H1 (cell line): ENCODE measurements at regions not wholly inside any gene's neighbourhood (a gene's known extent, or its start where the extent isn't known, plus 50 kb on each side); places are given as distances from the start of the nearest gene placed in this dataset.

Experiments used
- CTCF ChIA-PET: fragments of 300-600 bp; sonication (Branson Sonifier 250); formaldehyde crosslinking; loops from one replicate; lab custom pipeline; 2021; ENCODE audit not compliant: partially characterized antibody; lab: Charles Lee
- POLR2A ChIA-PET: fragments of 300-600 bp; sonication (Branson Sonifier 250); formaldehyde crosslinking; loops from one replicate; lab custom pipeline; 2021; ENCODE audit warnings: inconsistent platforms; ENCODE audit not compliant: partially characterized antibody; lab: Charles Lee
- DNase-seq, 2 experiments: peaks; one replicate each; pipeline versions ENCODE4 v3.0.0 to v3.0.0-alpha.2; 2010 to 2022; ENCODE audit warnings: low spot score in 2 of 2, low read depth in 1 of 2, mixed read lengths in 1 of 2
- FAIRE-seq: peaks from 2 replicates; lab custom pipeline; 2011; peaks lifted over from hg19 to GRCh38; lab: Jason Lieb, UNC
- H2AFZ ChIP-seq: 2 replicates; pipeline ENCODE4 v1.8.1; 2012; ENCODE audit warnings: low read length, inconsistent platforms
- H2AK5ac ChIP-seq: 2 replicates; pipeline ENCODE4 v1.6.1; 2013; ENCODE audit warnings: low read depth, low read length
- H2BK120ac ChIP-seq: replicated peaks from 2 replicates; pipeline ENCODE3; 2013; ENCODE audit warnings: low read depth, low read length, inconsistent platforms
- H2BK12ac ChIP-seq: 2 replicates; pipeline ENCODE4 v1.6.1; 2013; ENCODE audit warnings: low read depth, low read length
- H2BK15ac ChIP-seq: 2 replicates; pipeline ENCODE4 v1.6.1; 2013; ENCODE audit warnings: low read length
- H2BK20ac ChIP-seq: 2 replicates; pipeline ENCODE4 v1.6.1; 2013; ENCODE audit warnings: low read length
- H2BK5ac ChIP-seq: 2 replicates; pipeline ENCODE4 v1.6.1; 2013; ENCODE audit warnings: low read depth, low read length
- H3K14ac ChIP-seq: 2 replicates; pipeline ENCODE4 v1.6.1; 2013; ENCODE audit warnings: inconsistent platforms; ENCODE audit not compliant: insufficient read length
- H3K18ac ChIP-seq: 2 replicates; pipeline ENCODE4 v1.6.1; 2013; ENCODE audit warnings: low read length; ENCODE audit errors: extremely low read depth
- H3K23ac ChIP-seq: 2 replicates; pipeline ENCODE4 v1.6.1; 2013; ENCODE audit warnings: inconsistent platforms; ENCODE audit not compliant: insufficient read length
- H3K23me2 ChIP-seq: 2 replicates; pipeline ENCODE4 v1.6.1; 2013; ENCODE audit warnings: low read depth, low read length
- H3K27ac ChIP-seq: 2 replicates; pipeline ENCODE4 v1.6.1; 2011; ENCODE audit warnings: low read depth, low read length, inconsistent platforms
- H3K27me3 ChIP-seq, 4 experiments: replicated peaks in 1 of 4; 1 replicate in 1 of 4; 2 replicates in 3 of 4; pipeline versions ENCODE4 v1.6.1 to v1.8.1; 2011 to 2013; ENCODE audit warnings: low read length in 3 of 4, mild to moderate bottlenecking in 3 of 4, inconsistent platforms in 2 of 4, mixed read lengths in 2 of 4, moderate library complexity in 1 of 4; ENCODE audit not compliant: control insufficient read depth in 3 of 4, insufficient read depth in 3 of 4; ENCODE audit errors: extremely low read depth in 1 of 4
- H3K36me3 ChIP-seq, 4 experiments: 2 replicates each; pipeline versions ENCODE4 v1.6.1 to v1.8.1; 2011 to 2013; ENCODE audit warnings: mild to moderate bottlenecking in 4 of 4, low read length in 3 of 4, moderate library complexity in 2 of 4, control low read depth in 1 of 4, inconsistent platforms in 1 of 4; ENCODE audit not compliant: insufficient read depth in 4 of 4, control insufficient read depth in 2 of 4
- H3K4ac ChIP-seq: replicated peaks from 2 replicates; pipeline ENCODE3; 2013; ENCODE audit warnings: low read length, low read depth, mixed read lengths, inconsistent platforms; ENCODE audit not compliant: insufficient read length
- H3K4me1 ChIP-seq, 4 experiments: replicated peaks in 1 of 4; 1 replicate in 1 of 4; 2 replicates in 3 of 4; pipeline versions ENCODE4 v1.6.1 to v1.8.1; 2011 to 2013; ENCODE audit warnings: low read length in 3 of 4, inconsistent platforms in 2 of 4, mixed read lengths in 1 of 4; ENCODE audit not compliant: insufficient read depth in 4 of 4, control insufficient read depth in 3 of 4
- H3K4me2 ChIP-seq, 2 experiments: 2 replicates each; pipeline versions ENCODE4 v1.6.1 to v1.8.1; 2011 to 2013; ENCODE audit warnings: low read depth in 2 of 2, low read length in 2 of 2, control low read depth in 1 of 2, inconsistent platforms in 1 of 2, mild to moderate bottlenecking in 1 of 2; ENCODE audit not compliant: insufficient read depth in 1 of 2
- H3K4me3 ChIP-seq, 4 experiments: fragments of 200-600, 300-600 bp in 1 of 4; sonication (generic), shearing (Covaris generic), sonication (Bioruptor Twin) in 1 of 4; 2 replicates each; pipeline versions ENCODE4 v1.5.1 to v1.8.1; 2011 to 2016; ENCODE audit warnings: low read length in 4 of 4, low read depth in 3 of 4, control low read depth in 2 of 4, inconsistent platforms in 2 of 4, mild to moderate bottlenecking in 2 of 4, mixed read lengths in 1 of 4, moderate library complexity in 1 of 4; ENCODE audit not compliant: insufficient read depth in 2 of 4; ENCODE audit errors: extremely low read depth in 1 of 4
- H3K56ac ChIP-seq: replicated peaks from 2 replicates; pipeline ENCODE3; 2013; ENCODE audit warnings: low read depth, mild to moderate bottlenecking, mixed read lengths, low read length, inconsistent platforms; ENCODE audit not compliant: insufficient read length
- H3K79me1 ChIP-seq: 2 replicates; pipeline ENCODE4 v1.6.1; 2013; ENCODE audit warnings: low read depth, low read length, control low read depth
- H3K79me2 ChIP-seq, 2 experiments: 2 replicates each; pipeline versions ENCODE4 v1.6.1 to v1.8.1; 2012 to 2013; ENCODE audit warnings: low read length in 2 of 2, mild to moderate bottlenecking in 2 of 2, inconsistent platforms in 1 of 2; ENCODE audit not compliant: insufficient read depth in 2 of 2, control insufficient read depth in 1 of 2
- H3K9ac ChIP-seq, 4 experiments: replicated peaks in 1 of 4; 1 replicate in 1 of 4; 2 replicates in 3 of 4; pipeline versions ENCODE4 v1.6.1 to v1.8.1; 2011 to 2013; ENCODE audit warnings: low read depth in 3 of 4, low read length in 3 of 4, control low read depth in 2 of 4, mild to moderate bottlenecking in 2 of 4, moderate library complexity in 2 of 4, inconsistent platforms in 1 of 4; ENCODE audit errors: extremely low read depth in 1 of 4
- H3K9me3 ChIP-seq, 2 experiments: 2 replicates each; pipeline versions ENCODE4 v1.6.1 to v1.8.1; 2012 to 2013; ENCODE audit warnings: mild to moderate bottlenecking in 2 of 2, moderate library complexity in 2 of 2, control low read depth in 1 of 2, inconsistent platforms in 1 of 2, low read depth in 1 of 2, low read length in 1 of 2, mixed read lengths in 1 of 2; ENCODE audit not compliant: insufficient read depth in 2 of 2
- H4K20me1 ChIP-seq, 2 experiments: replicated peaks in 1 of 2; 2 replicates each; pipeline versions ENCODE3 to v1.8.1; 2011 to 2013; ENCODE audit warnings: inconsistent platforms in 2 of 2, low read length in 2 of 2, mild to moderate bottlenecking in 1 of 2; ENCODE audit not compliant: insufficient read depth in 2 of 2, control insufficient read depth in 1 of 2
- H4K5ac ChIP-seq: 2 replicates; pipeline ENCODE4 v1.6.1; 2013; ENCODE audit warnings: low read length, low read depth, mixed read lengths, inconsistent platforms; ENCODE audit not compliant: insufficient read length
- H4K8ac ChIP-seq: 2 replicates; pipeline ENCODE4 v1.8.0; 2013; ENCODE audit warnings: mild to moderate bottlenecking, moderate library complexity, low read length, inconsistent platforms; ENCODE audit not compliant: insufficient read depth; ENCODE audit errors: extremely low read depth
- H4K91ac ChIP-seq: replicated peaks from 2 replicates; pipeline ENCODE3; 2013; ENCODE audit warnings: low read length, mixed read lengths, inconsistent platforms; ENCODE audit not compliant: insufficient read length
- KDM4A ChIP-seq: IDR thresholded peaks from one replicate; pipeline ENCODE4 v1.7.1; 2012; ENCODE audit warnings: low read depth, mild to moderate bottlenecking, moderate library complexity, low read length, inconsistent platforms; ENCODE audit not compliant: severe bottlenecking
- RAD21 ChIP-seq, 2 experiments: IDR thresholded peaks in 1 of 2; conservative IDR thresholded peaks in 1 of 2; 2 replicates each; pipeline ENCODE4 v1.6.1; 2011; ENCODE audit warnings: low read depth in 2 of 2, low read length in 2 of 2, improper control_type of control experiment in 1 of 2, inconsistent platforms in 1 of 2, mild to moderate bottlenecking in 1 of 2, moderate library complexity in 1 of 2
- WGBS, 2 experiments: shearing (Covaris generic) in 1 of 2; methylation state at CpG; one replicate each; pipeline versions ENCODE4 v1.1.6 to v1.1.7; 2013 to 2015; ENCODE audit warnings: low lambda C conversion rate in 2 of 2, mixed read lengths in 2 of 2, inconsistent platforms in 1 of 2, low coverage in 1 of 2, missing lambda C conversion rate in 1 of 2; ENCODE audit not compliant: insufficient replicate concordance in 2 of 2, insufficient coverage in 1 of 2, insufficient read length in 1 of 2; ENCODE audit errors: extremely low coverage in 1 of 2, missing lambda C conversion rate in 1 of 2; 5-methylcytosine and 5-hydroxymethylcytosine counted together

GRCh38 chr22:47597041-47597440, 834.6 kb downstream of the TBC1D22A start:
- no peaks in the 10 kb centered on the region for H4K20me1 ChIP-seq
- no peak overlapping the region for H4K5ac ChIP-seq
- no peaks in the 10 kb centered on the region for H3K79me1 ChIP-seq
- no peak overlapping the region for H2BK12ac ChIP-seq
- TF ChIP-seq RAD21 (IDR thresholded peaks at IDR 0.05 in 1 of 2, conservative IDR thresholded peaks at IDR 0.05 in 1 of 2; ENCODE audit: low read depth in 2 of 2, low read length in 2 of 2) (no peak), KDM4A (no peak)
- TF ChIP-seq, all 59 proteins: peak for 0
- WGBS, 2 experiments: 79% methylated on average over 8 of the region's 9 CpGs; no CpG with 5 or more reads in 1 of the 2 experiments
- H3K4me1 ChIP-seq: no peaks in the 10 kb centered on the region
- H3K79me2 ChIP-seq: no peaks in the 10 kb centered on the region
- ChIA-PET POLR2A (no interaction called here), CTCF (no interaction called here)
- FAIRE-seq: no peak
- no peak overlapping the region for H3K18ac ChIP-seq
- no peak overlapping the region for H2BK5ac ChIP-seq
- H2BK120ac ChIP-seq: no peak overlapping the region
- no peaks in the 10 kb centered on the region for H3K23me2 ChIP-seq
- H4K8ac ChIP-seq: no peak overlapping the region
- no peak overlapping the region for H4K91ac ChIP-seq
- H3K4ac ChIP-seq: no peak overlapping the region
- no peaks in the 10 kb centered on the region for H3K36me3 ChIP-seq
- no peak overlapping the region for H3K4me3 ChIP-seq
- no peak overlapping the region for H3K9ac ChIP-seq
- H2AFZ ChIP-seq: no peak overlapping the region
- no peak for DNase-seq
- H3K14ac ChIP-seq: no peak overlapping the region
- H3K27ac ChIP-seq: no peak overlapping the region
- H3K4me2 ChIP-seq: no peak overlapping the region
- H3K56ac ChIP-seq: no peak overlapping the region
- H3K23ac ChIP-seq: no peak overlapping the region
- H2BK20ac ChIP-seq: no peak overlapping the region
- H2BK15ac ChIP-seq: no peak overlapping the region
- H3K27me3 ChIP-seq: no peaks in the 10 kb centered on the region
- no peak overlapping the region for H2AK5ac ChIP-seq
- peaks cover 55 to 68% of the 10 kb centered on the region in 2 experiments for H3K9me3 ChIP-seq
